Keratinocyte (primary cell): ENCODE measurements at regions not wholly inside any gene's neighbourhood (a gene's known extent, or its start where the extent isn't known, plus 50 kb on each side); places are given as distances from the start of the nearest gene placed in this dataset.

Experiments
- DNase-seq: peaks from one replicate; pipeline ENCODE4 v3.0.0-alpha.2; 2011; ENCODE audit warnings: low read depth, missing footprints, low spot score
- FAIRE-seq: peaks from 2 replicates; lab custom pipeline; 2011; peaks lifted over from hg19 to GRCh38; lab: Jason Lieb, UNC
- H2AFZ ChIP-seq: 2 replicates; pipeline ENCODE4 v1.6.0; 2012; ENCODE audit warnings: low read length, control low read depth, inconsistent platforms; ENCODE audit not compliant: control insufficient read depth
- H3K27ac ChIP-seq: 2 replicates; pipeline ENCODE4 v1.5.1; 2011; ENCODE audit warnings: low read length; ENCODE audit not compliant: control insufficient read depth, insufficient read depth
- H3K27me3 ChIP-seq: 3 replicates; pipeline ENCODE4 v1.6.0; 2011; ENCODE audit warnings: low read length; ENCODE audit not compliant: control insufficient read depth, insufficient read depth; ENCODE audit errors: extremely low read depth
- H3K36me3 ChIP-seq, 2 experiments: 2 replicates in 1 of 2; 3 replicates in 1 of 2; pipeline ENCODE4 v1.5.1; 2011; ENCODE audit warnings: low read length in 2 of 2, mild to moderate bottlenecking in 1 of 2; ENCODE audit not compliant: control insufficient read depth in 2 of 2, insufficient read depth in 2 of 2; ENCODE audit errors: extremely low read depth in 1 of 2
- H3K4me1 ChIP-seq: 3 replicates; pipeline ENCODE4 v1.5.1; 2011; ENCODE audit warnings: low read length; ENCODE audit not compliant: control insufficient read depth, insufficient read depth; ENCODE audit errors: extremely low read depth
- H3K4me2 ChIP-seq: 3 replicates; pipeline ENCODE4 v1.6.0; 2011; ENCODE audit warnings: low read depth, low read length; ENCODE audit not compliant: control insufficient read depth, insufficient read depth; ENCODE audit errors: extremely low read depth
- H3K4me3 ChIP-seq, 3 experiments: fragments of 200-600 bp in 1 of 3; sonication (generic) in 1 of 3; 2 replicates in 2 of 3; 3 replicates in 1 of 3; pipeline ENCODE4 v1.5.1; 2011 to 2016; ENCODE audit warnings: low read length in 3 of 3, mild to moderate bottlenecking in 3 of 3, control low read depth in 2 of 3, inconsistent platforms in 1 of 3, low read depth in 1 of 3, mixed read lengths in 1 of 3, mixed run types in 1 of 3, moderate library complexity in 1 of 3; ENCODE audit not compliant: control insufficient read depth in 2 of 3, insufficient read depth in 2 of 3; ENCODE audit errors: extremely low read depth in 1 of 3
- H3K79me2 ChIP-seq: 2 replicates; pipeline ENCODE4 v1.6.0; 2012; ENCODE audit warnings: low read length; ENCODE audit not compliant: control insufficient read depth, insufficient read depth
- H3K9ac ChIP-seq: 3 replicates; pipeline ENCODE4 v1.6.0; 2011; ENCODE audit warnings: low read length; ENCODE audit not compliant: control insufficient read depth, insufficient read depth; ENCODE audit errors: extremely low read depth
- H3K9me1 ChIP-seq: 3 replicates; pipeline ENCODE4 v1.6.0; 2011; ENCODE audit warnings: low read length; ENCODE audit not compliant: control insufficient read depth, insufficient read depth; ENCODE audit errors: extremely low read depth
- H3K9me3 ChIP-seq: 2 replicates; pipeline ENCODE4 v1.5.1; 2012; ENCODE audit warnings: low read depth, low read length; ENCODE audit not compliant: control insufficient read depth
- H4K20me1 ChIP-seq: 3 replicates; pipeline ENCODE4 v1.6.0; 2011; ENCODE audit warnings: low read length; ENCODE audit not compliant: control insufficient read depth, insufficient read depth; ENCODE audit errors: extremely low read depth
- EZH2 ChIP-seq: IDR thresholded peaks from one replicate; pipeline ENCODE4 v1.6.1; 2012; ENCODE audit warnings: inconsistent platforms, mild to moderate bottlenecking, low read length, moderate library complexity
- dilution Hi-C: fragments of 300-500 bp; cut with MboI; formaldehyde crosslinking; loops from one replicate; pipeline ENCODE4 v1.7.0; 2020; ENCODE audit warnings: low sequenced_read_pairs; ENCODE audit not compliant: extremely low pct_ligation_motif_present
- TF ChIP-seq, protein P1 (sequence below), 3 experiments: IDR thresholded peaks in 1 of 3; conservative IDR thresholded peaks in 1 of 3; optimal IDR thresholded peaks in 1 of 3; 2 replicates in 2 of 3; 3 replicates in 1 of 3; pipeline versions ENCODE3 to v1.5.1; 2011; ENCODE audit warnings: low read length in 3 of 3, mild to moderate bottlenecking in 3 of 3, moderate library complexity in 2 of 3, control low read depth in 1 of 3, inconsistent platforms in 1 of 3; ENCODE audit not compliant: insufficient read depth in 2 of 3; ENCODE audit errors: extremely low read depth in 1 of 3

DNA sequence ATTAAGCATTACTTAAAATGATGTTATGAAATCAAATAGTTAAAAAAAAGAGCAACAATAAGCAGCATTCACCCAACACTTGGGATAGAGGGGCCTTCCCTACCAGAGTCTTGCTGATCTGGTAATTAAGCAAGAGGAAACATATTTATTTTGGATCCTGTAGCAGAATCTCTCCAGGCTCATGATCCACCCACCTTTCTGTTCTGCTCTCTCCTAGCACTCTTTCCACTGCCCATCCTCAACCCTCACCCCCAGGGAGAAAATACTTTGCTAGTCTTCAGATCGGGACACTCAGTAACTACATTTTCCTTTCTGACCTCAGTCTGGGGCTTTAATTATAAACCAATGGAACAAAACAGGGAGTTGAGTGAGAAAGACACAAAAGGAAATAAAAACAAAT, 1541.9 kb downstream of the AACS start:
- Histone ChIP-seq H3K9ac (no peak overlapping the region), H3K4me3 (no peak overlapping the region), H3K9me3 (peaks cover 1% of the 10 kb centered on the region), H4K20me1 (no peaks in the 10 kb centered on the region), H3K27ac (no peak overlapping the region), H3K36me3 (no peaks in the 10 kb centered on the region), H3K79me2 (no peaks in the 10 kb centered on the region), H3K27me3 (no peaks in the 10 kb centered on the region), H3K4me1 (no peaks in the 10 kb centered on the region), H3K9me1 (no peaks in the 10 kb centered on the region), H2AFZ (no peak overlapping the region), H3K4me2 (no peak overlapping the region)
- TF ChIP-seq EZH2, result no peak
- TF ChIP-seq, protein P1, sequence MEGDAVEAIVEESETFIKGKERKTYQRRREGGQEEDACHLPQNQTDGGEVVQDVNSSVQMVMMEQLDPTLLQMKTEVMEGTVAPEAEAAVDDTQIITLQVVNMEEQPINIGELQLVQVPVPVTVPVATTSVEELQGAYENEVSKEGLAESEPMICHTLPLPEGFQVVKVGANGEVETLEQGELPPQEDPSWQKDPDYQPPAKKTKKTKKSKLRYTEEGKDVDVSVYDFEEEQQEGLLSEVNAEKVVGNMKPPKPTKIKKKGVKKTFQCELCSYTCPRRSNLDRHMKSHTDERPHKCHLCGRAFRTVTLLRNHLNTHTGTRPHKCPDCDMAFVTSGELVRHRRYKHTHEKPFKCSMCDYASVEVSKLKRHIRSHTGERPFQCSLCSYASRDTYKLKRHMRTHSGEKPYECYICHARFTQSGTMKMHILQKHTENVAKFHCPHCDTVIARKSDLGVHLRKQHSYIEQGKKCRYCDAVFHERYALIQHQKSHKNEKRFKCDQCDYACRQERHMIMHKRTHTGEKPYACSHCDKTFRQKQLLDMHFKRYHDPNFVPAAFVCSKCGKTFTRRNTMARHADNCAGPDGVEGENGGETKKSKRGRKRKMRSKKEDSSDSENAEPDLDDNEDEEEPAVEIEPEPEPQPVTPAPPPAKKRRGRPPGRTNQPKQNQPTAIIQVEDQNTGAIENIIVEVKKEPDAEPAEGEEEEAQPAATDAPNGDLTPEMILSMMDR (optimal IDR thresholded peaks at IDR 0.05 in 1 of 3, IDR thresholded peaks at IDR 0.05 in 1 of 3, conservative IDR thresholded peaks at IDR 0.05 in 1 of 3; ENCODE audit: extremely low read depth in 1 of 3, insufficient read depth in 2 of 3, low read length in 3 of 3), result no peak
- DNase-seq (no peak), FAIRE-seq (no peak)
- dilution Hi-C loops, result no loop called here

DNA sequence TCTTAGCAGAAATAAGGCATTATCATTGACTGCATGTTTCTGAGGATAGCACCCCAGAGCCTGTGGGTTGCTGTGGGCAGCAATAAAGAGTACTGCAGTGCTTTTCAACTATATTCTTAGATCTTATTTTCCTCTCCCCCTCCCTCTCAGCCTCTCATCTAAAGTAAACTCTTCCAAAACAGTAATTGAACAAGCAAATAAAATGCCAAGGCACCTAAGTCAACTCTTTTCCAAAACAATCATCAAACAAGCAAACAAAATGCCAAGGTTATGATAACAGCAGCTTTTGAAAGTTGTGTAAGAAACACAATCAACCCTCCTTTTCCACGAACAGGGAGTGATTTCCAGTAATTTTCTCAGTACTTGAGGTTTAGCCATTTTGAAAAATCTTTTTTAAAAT, 1542.6 kb downstream of the AACS start:
- Histone ChIP-seq H3K27ac (no peak overlapping the region), H3K4me2 (no peak overlapping the region), H3K4me1 (no peaks in the 10 kb centered on the region), H3K4me3 (no peak overlapping the region), H3K79me2 (no peaks in the 10 kb centered on the region), H3K9me1 (no peaks in the 10 kb centered on the region), H3K9me3 (peaks cover 1% of the 10 kb centered on the region), H3K9ac (no peak overlapping the region), H3K36me3 (no peaks in the 10 kb centered on the region), H2AFZ (no peak overlapping the region), H4K20me1 (no peaks in the 10 kb centered on the region), H3K27me3 (no peaks in the 10 kb centered on the region)
- FAIRE-seq (no peak), DNase-seq (no peak)
- TF ChIP-seq EZH2, result no peak
- TF ChIP-seq, protein P1 (optimal IDR thresholded peaks at IDR 0.05 in 1 of 3, IDR thresholded peaks at IDR 0.05 in 1 of 3, conservative IDR thresholded peaks at IDR 0.05 in 1 of 3; ENCODE audit: extremely low read depth in 1 of 3, insufficient read depth in 2 of 3, low read length in 3 of 3), result no peak
- dilution Hi-C loops, result no loop called here
